Mesenchymal stem cell (in vitro differentiated cells and primary cell): ENCODE measurements at regions not wholly inside any gene's neighbourhood (a gene's known extent, or its start where the extent isn't known, plus 50 kb on each side); places are given as distances from the start of the nearest gene placed in this dataset.

Experiments used
- DNase-seq: peaks from one replicate; pipeline ENCODE4 v3.0.0-alpha.2; 2013
- H2AFZ ChIP-seq: one replicate; pipeline ENCODE4 v1.6.1; 2013; ENCODE audit warnings: low read depth, mild to moderate bottlenecking, control low read depth, inconsistent platforms, low read length, moderate library complexity
- H2AK5ac ChIP-seq: 2 replicates; pipeline ENCODE4 v1.6.1; 2013; ENCODE audit warnings: low read length, moderate library complexity, mild to moderate bottlenecking, inconsistent platforms; ENCODE audit not compliant: severe bottlenecking
- H2BK120ac ChIP-seq: one replicate; pipeline ENCODE4 v1.6.1; 2013; ENCODE audit warnings: low read depth, mild to moderate bottlenecking, inconsistent platforms, low read length, moderate library complexity
- H2BK12ac ChIP-seq, 2 experiments: one replicate each; pipeline ENCODE4 v1.6.1; 2013; ENCODE audit warnings: inconsistent platforms in 2 of 2, low read length in 2 of 2, mild to moderate bottlenecking in 2 of 2, moderate library complexity in 2 of 2, control low read depth in 1 of 2
- H2BK15ac ChIP-seq: one replicate; pipeline ENCODE4 v1.6.1; 2013; ENCODE audit warnings: mild to moderate bottlenecking, low read depth, inconsistent platforms; ENCODE audit not compliant: poor library complexity, severe bottlenecking
- H2BK5ac ChIP-seq: 2 replicates; pipeline ENCODE4 v1.6.1; 2013; ENCODE audit warnings: low read depth, mild to moderate bottlenecking, low read length, control low read depth, inconsistent platforms; ENCODE audit not compliant: poor library complexity, severe bottlenecking
- H3K14ac ChIP-seq, 2 experiments: one replicate each; pipeline ENCODE4 v1.6.1; 2013; ENCODE audit warnings: inconsistent platforms in 2 of 2, low read length in 2 of 2, control low read depth in 1 of 2, mild to moderate bottlenecking in 1 of 2, moderate library complexity in 1 of 2
- H3K18ac ChIP-seq, 2 experiments: one replicate each; pipeline ENCODE4 v1.6.1; 2013; ENCODE audit warnings: inconsistent platforms in 2 of 2, low read length in 2 of 2, control low read depth in 1 of 2, low read depth in 1 of 2, mild to moderate bottlenecking in 1 of 2
- H3K23ac ChIP-seq, 2 experiments: one replicate each; pipeline ENCODE4 v1.6.1; 2013; ENCODE audit warnings: inconsistent platforms in 2 of 2, low read length in 2 of 2, mild to moderate bottlenecking in 2 of 2, moderate library complexity in 2 of 2, control low read depth in 1 of 2
- H3K27ac ChIP-seq: 2 replicates; pipeline ENCODE4 v1.5.1; 2013; ENCODE audit warnings: mild to moderate bottlenecking, moderate library complexity, low read length, control low read depth, inconsistent platforms; ENCODE audit not compliant: poor library complexity, severe bottlenecking
- H3K27me3 ChIP-seq, 2 experiments: 2 replicates each; pipeline versions ENCODE4 v1.6.1 to v1.7.0; 2013; ENCODE audit warnings: low read length in 2 of 2, mild to moderate bottlenecking in 2 of 2, moderate library complexity in 2 of 2, control low read depth in 1 of 2, inconsistent platforms in 1 of 2; ENCODE audit not compliant: control insufficient read depth in 1 of 2, insufficient read depth in 1 of 2
- H3K36me3 ChIP-seq, 2 experiments: 2 replicates each; pipeline versions ENCODE4 v1.6.1 to v1.7.0; 2013; ENCODE audit warnings: low read length in 2 of 2, control low read depth in 1 of 2, inconsistent platforms in 1 of 2, low read depth in 1 of 2, mild to moderate bottlenecking in 1 of 2; ENCODE audit not compliant: insufficient read depth in 2 of 2, control insufficient read depth in 1 of 2
- H3K4ac ChIP-seq, 2 experiments: one replicate each; pipeline ENCODE4 v1.6.1; 2013; ENCODE audit warnings: inconsistent platforms in 2 of 2, low read length in 2 of 2, mild to moderate bottlenecking in 2 of 2, moderate library complexity in 2 of 2, control low read depth in 1 of 2, low read depth in 1 of 2
- H3K4me1 ChIP-seq: 2 replicates; pipeline ENCODE4 v1.6.1; 2013; ENCODE audit warnings: low read depth, low read length, control low read depth; ENCODE audit not compliant: control insufficient read depth, insufficient read depth
- H3K4me2 ChIP-seq: 2 replicates; pipeline ENCODE4 v1.6.1; 2013; ENCODE audit warnings: low read length, mild to moderate bottlenecking, inconsistent platforms; ENCODE audit not compliant: poor library complexity, severe bottlenecking
- H3K4me3 ChIP-seq, 2 experiments: 2 replicates each; pipeline versions ENCODE4 v1.5.1 to v1.7.0; 2013; ENCODE audit warnings: low read length in 2 of 2, mild to moderate bottlenecking in 2 of 2, control low read depth in 1 of 2, low read depth in 1 of 2; ENCODE audit not compliant: insufficient read depth in 1 of 2
- H3K79me1 ChIP-seq: replicated peaks from 2 replicates; pipeline ENCODE4 v1.6.1; 2013; ENCODE audit warnings: mild to moderate bottlenecking, control low read depth, low read length, inconsistent platforms; ENCODE audit not compliant: poor library complexity, severe bottlenecking
- H3K9ac ChIP-seq: 2 replicates; pipeline ENCODE4 v1.7.0; 2013; ENCODE audit warnings: mild to moderate bottlenecking, low read length, moderate library complexity
- H3K9me3 ChIP-seq: 2 replicates; pipeline ENCODE4 v1.7.0; 2013; ENCODE audit warnings: mild to moderate bottlenecking, low read length; ENCODE audit not compliant: control insufficient read depth
- H4K8ac ChIP-seq: one replicate; pipeline ENCODE4 v1.6.1; 2013; ENCODE audit warnings: inconsistent platforms, mild to moderate bottlenecking, low read length, moderate library complexity
- H4K91ac ChIP-seq: one replicate; pipeline ENCODE4 v1.6.1; 2013; ENCODE audit warnings: mild to moderate bottlenecking, low read length, inconsistent platforms
- WGBS: methylation state at CpG from one replicate; pipeline ENCODE4 v1.1.7; 2013; ENCODE audit warnings: mixed read lengths; 5-methylcytosine and 5-hydroxymethylcytosine counted together

- no peak overlapping the region for H3K4me3 ChIP-seq
- no peak overlapping the region for H2BK5ac ChIP-seq
- no peak overlapping the region for H3K27ac ChIP-seq
- no peak overlapping the region for H3K23ac ChIP-seq
- no peak overlapping the region for H3K18ac ChIP-seq
- H4K8ac ChIP-seq, result no peak overlapping the region
- WGBS, result 75% methylated on average over 4 of the region's 4 CpGs
- no peak overlapping the region for H2BK12ac ChIP-seq
- no peak overlapping the region for H2AK5ac ChIP-seq
- no peak overlapping the region for H3K9ac ChIP-seq
- H3K36me3 ChIP-seq, result no peaks in the 10 kb centered on the region
- DNase-seq, result no peak
- no peak overlapping the region for H3K4me2 ChIP-seq
- no peaks in the 10 kb centered on the region for H3K79me1 ChIP-seq
- no peak overlapping the region for H2BK15ac ChIP-seq
- H4K91ac ChIP-seq, result no peak overlapping the region
- no peak overlapping the region for H3K14ac ChIP-seq
- no peaks in the 10 kb centered on the region for H3K9me3 ChIP-seq
- H3K4me1 ChIP-seq, result no peaks in the 10 kb centered on the region
- no peak overlapping the region for H3K4ac ChIP-seq
- no peak overlapping the region for H2BK120ac ChIP-seq
- H2AFZ ChIP-seq, result no peak overlapping the region
- H3K27me3 ChIP-seq, result no peaks in the 10 kb centered on the region
Observed at GRCh38 chr9:71384343-71384742, 262.9 kb upstream of the TRPM3 start.

- H3K36me3 ChIP-seq, result no peaks in the 10 kb centered on the region
- no peak overlapping the region for H2AK5ac ChIP-seq
- no peak overlapping the region for H2BK120ac ChIP-seq
- no peaks in the 10 kb centered on the region for H3K9me3 ChIP-seq
- no peak overlapping the region for H3K4ac ChIP-seq
- no peak overlapping the region for H3K4me3 ChIP-seq
- no peak overlapping the region for H2AFZ ChIP-seq
- no peaks in the 10 kb centered on the region for H3K79me1 ChIP-seq
- no peak overlapping the region for H4K91ac ChIP-seq
- H3K9ac ChIP-seq, result no peak overlapping the region
- H3K4me2 ChIP-seq, result no peak overlapping the region
- no peak overlapping the region for H2BK12ac ChIP-seq
- H3K23ac ChIP-seq, result no peak overlapping the region
- no peaks in the 10 kb centered on the region for H3K27me3 ChIP-seq
- no peak for DNase-seq
- no peak overlapping the region for H3K18ac ChIP-seq
- no peak overlapping the region for H4K8ac ChIP-seq
- H3K4me1 ChIP-seq, result no peaks in the 10 kb centered on the region
- H3K27ac ChIP-seq, result no peak overlapping the region
- H2BK15ac ChIP-seq, result no peak overlapping the region
- H3K14ac ChIP-seq, result no peak overlapping the region
- no peak overlapping the region for H2BK5ac ChIP-seq
Observed at GRCh38 chr9:71383308-71383940, 262.0 kb upstream of the TRPM3 start.

- Histone ChIP-seq H3K36me3 (no peaks in the 10 kb centered on the region), H3K4me3 (no peak overlapping the region), H3K14ac (no peak overlapping the region), H2BK120ac (no peak overlapping the region), H2BK5ac (no peak overlapping the region), H4K8ac (no peak overlapping the region), H3K79me1 (no peaks in the 10 kb centered on the region), H3K27me3 (no peaks in the 10 kb centered on the region), H2AK5ac (no peak overlapping the region), H2BK15ac (no peak overlapping the region), H3K27ac (no peak overlapping the region), H3K4me2 (no peak overlapping the region), H4K91ac (no peak overlapping the region), H3K9me3 (peaks cover 8% of the 10 kb centered on the region), H3K4me1 (no peaks in the 10 kb centered on the region), H3K4ac (no peak overlapping the region), H2AFZ (no peak overlapping the region), H2BK12ac (no peak overlapping the region), H3K23ac (no peak overlapping the region), H3K18ac (no peak overlapping the region), H3K9ac (no peak overlapping the region)
- no peak for DNase-seq
- WGBS, result 24% methylated on average over 1 of the region's 1 CpG
Observed at GRCh38 chr9:71368157-71368556, 246.7 kb upstream of the TRPM3 start.

GRCh38 chr9:71364186-71364955 is 242.9 kb upstream of the TRPM3 start:
- Histone ChIP-seq H3K4me1 (no peaks in the 10 kb centered on the region), H2AFZ (no peak overlapping the region), H4K8ac (no peak overlapping the region), H3K14ac (no peak overlapping the region), H3K27ac (no peak overlapping the region), H3K4ac (no peak overlapping the region), H3K4me3 (no peak overlapping the region), H3K9me3 (no peaks in the 10 kb centered on the region), H4K91ac (no peak overlapping the region), H3K36me3 (no peaks in the 10 kb centered on the region), H2BK15ac (no peak overlapping the region), H3K23ac (no peak overlapping the region), H2BK5ac (no peak overlapping the region), H3K4me2 (no peak overlapping the region), H2AK5ac (no peak overlapping the region), H3K27me3 (no peaks in the 10 kb centered on the region), H2BK120ac (no peak overlapping the region), H2BK12ac (no peak overlapping the region), H3K18ac (no peak overlapping the region), H3K79me1 (no peaks in the 10 kb centered on the region), H3K9ac (no peak overlapping the region)
- no CpG with 5 or more reads among the region's 2 CpGs for WGBS
- no peak for DNase-seq
